ENCODE measurements at regions not wholly inside any gene's neighbourhood (a gene's known extent, or its start where the extent isn't known, plus 50 kb on each side); places are given as distances from the start of the nearest gene placed in this dataset.
"Not testable (repeated sequence)": the region's sequence is repeated elsewhere in the genome, so short reads cannot be mapped to it uniquely, and the experiment has no call there.

DNA sequence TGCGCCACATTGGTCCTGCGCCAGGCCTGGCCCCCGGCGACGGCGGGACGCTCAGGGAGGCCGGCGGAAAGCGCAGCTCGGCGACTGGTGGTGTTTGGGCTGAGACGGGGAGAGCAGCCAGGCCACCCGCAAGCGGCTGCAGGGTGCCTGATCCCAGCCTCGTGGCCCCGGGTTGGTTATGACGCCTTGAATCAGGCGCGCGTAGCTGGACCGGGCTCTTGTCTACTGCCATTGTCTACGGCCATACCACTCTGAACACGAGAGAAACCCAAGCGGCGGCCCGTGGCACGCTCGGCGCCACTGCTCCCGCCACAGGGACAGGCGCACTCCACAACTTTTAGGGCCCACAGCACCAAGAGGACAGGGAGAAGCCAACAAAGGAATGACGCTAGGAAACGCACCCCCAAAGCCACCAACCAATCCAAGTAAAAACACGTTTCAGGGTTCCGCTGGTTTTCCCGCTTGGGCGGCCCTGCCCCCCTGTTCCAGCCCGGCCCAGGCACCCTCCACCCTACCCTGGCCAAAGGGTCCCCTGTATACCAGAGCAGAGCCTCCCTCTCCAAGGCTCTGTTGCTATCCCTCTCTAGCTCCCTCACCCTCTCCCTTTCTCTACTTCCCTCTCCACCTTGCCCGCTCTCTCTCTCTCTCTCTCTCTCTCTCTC, 1849.3 kb upstream of the DEFB115 start (continued):
- TF ChIP-seq NFIC (IDR thresholded peaks at IDR 0.05; ENCODE audit: borderline replicate concordance): no peak
- TF ChIP-seq FOXM1 (IDR thresholded peaks at IDR 0.05; ENCODE audit: low read depth): no peak
- TF ChIP-seq, protein P1, sequence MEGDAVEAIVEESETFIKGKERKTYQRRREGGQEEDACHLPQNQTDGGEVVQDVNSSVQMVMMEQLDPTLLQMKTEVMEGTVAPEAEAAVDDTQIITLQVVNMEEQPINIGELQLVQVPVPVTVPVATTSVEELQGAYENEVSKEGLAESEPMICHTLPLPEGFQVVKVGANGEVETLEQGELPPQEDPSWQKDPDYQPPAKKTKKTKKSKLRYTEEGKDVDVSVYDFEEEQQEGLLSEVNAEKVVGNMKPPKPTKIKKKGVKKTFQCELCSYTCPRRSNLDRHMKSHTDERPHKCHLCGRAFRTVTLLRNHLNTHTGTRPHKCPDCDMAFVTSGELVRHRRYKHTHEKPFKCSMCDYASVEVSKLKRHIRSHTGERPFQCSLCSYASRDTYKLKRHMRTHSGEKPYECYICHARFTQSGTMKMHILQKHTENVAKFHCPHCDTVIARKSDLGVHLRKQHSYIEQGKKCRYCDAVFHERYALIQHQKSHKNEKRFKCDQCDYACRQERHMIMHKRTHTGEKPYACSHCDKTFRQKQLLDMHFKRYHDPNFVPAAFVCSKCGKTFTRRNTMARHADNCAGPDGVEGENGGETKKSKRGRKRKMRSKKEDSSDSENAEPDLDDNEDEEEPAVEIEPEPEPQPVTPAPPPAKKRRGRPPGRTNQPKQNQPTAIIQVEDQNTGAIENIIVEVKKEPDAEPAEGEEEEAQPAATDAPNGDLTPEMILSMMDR (IDR thresholded peaks at IDR 0.05): no peak
- TF ChIP-seq MXI1 (IDR thresholded peaks at IDR 0.05; ENCODE audit: low read depth, low read length): no peak

DNA sequence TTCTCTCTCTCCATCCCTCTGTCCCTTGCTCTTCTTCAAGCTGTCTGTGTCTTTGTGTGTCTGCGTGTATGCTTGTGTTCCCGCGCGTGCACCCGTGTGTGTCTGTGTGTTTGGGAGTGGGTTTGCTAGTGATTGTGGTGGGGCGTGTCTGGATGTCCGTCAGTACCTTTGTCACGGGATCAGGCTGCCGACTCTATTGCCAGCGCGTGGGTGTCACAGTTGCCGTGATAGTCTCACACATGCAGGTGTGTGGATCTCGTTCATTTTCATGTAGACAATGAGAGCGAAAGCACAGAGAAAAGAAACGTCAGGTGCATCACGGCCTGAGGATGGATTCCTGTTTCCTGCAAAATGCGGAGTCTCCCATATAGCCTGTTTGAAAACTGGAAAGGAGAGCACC, 1848.8 kb upstream of the DEFB115 start:
- H3F3A ChIP-seq (replicated peaks; ENCODE audit: insufficient read depth); H2AFZ ChIP-seq (ENCODE audit: low read depth); H3K4me2 ChIP-seq; H3K36me3 ChIP-seq (replicated peaks in 1 of 2; ENCODE audit: control insufficient read depth in 1 of 2, insufficient read depth in 2 of 2, low read length in 1 of 2); H3K79me2 ChIP-seq (ENCODE audit: insufficient read depth); H3K4me1 ChIP-seq (ENCODE audit: control insufficient read depth in 1 of 2, insufficient read depth in 2 of 2, low read depth in 1 of 2, low read length in 1 of 2); H4K20me1 ChIP-seq (ENCODE audit: insufficient read depth); DNase-seq; H3K9me2 ChIP-seq; H3K9ac ChIP-seq; H3K27ac ChIP-seq (ENCODE audit: low read depth in 2 of 2, low read length in 1 of 2); H3K4me3 ChIP-seq (ENCODE audit: low read depth in 2 of 2, low read length in 1 of 2); POLR2A ChIA-PET; H3K9me3 ChIP-seq: not testable (repeated sequence)
- 10% methylated on average over 17 of the region's 17 CpGs for WGBS (ENCODE audit: low lambda C conversion rate)
- peaks cover 53% of the 10 kb centered on the region for H3K27me3 ChIP-seq (ENCODE audit: insufficient read depth)
- CTCF ChIA-PET: interaction anchor here (1.4 kb wide), 1 partner anchor 8 kb away, joined by 4 read pairs; no protein-coding TSS in a partner anchor

DNA sequence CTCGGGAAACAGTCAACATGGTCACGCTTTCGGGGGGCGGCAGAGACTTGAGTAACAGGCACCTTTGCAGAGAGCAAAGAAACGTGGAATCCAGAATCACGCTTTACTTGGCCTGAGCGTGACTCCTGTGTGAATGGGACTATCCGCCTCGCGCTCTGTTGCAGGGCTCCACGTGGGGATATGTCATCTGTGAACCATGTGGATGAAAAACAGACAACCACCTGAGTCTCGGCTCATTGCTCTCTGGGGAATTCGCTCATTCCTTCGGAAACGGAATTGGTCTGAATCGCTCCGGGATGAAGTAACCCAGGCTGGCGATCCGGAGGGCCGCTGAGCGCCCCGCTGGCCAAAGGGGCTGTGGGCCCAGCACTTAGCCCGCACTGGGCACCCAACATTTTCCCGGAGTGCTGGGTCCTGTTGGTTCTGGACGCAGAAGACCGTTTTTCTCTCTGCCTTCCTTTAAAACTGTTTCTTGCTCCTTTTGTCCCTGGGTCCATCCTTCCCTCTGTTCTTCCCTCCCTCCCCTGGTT, 1848.2 kb upstream of the DEFB115 start:
- H3K9me2 ChIP-seq; H4K20me1 ChIP-seq (ENCODE audit: insufficient read depth); H3K4me1 ChIP-seq (ENCODE audit: control insufficient read depth in 1 of 2, insufficient read depth in 2 of 2, low read depth in 1 of 2, low read length in 1 of 2); H3K9ac ChIP-seq; H3K9me3 ChIP-seq; H3K36me3 ChIP-seq (replicated peaks in 1 of 2; ENCODE audit: control insufficient read depth in 1 of 2, insufficient read depth in 2 of 2, low read length in 1 of 2); H3F3A ChIP-seq (replicated peaks; ENCODE audit: insufficient read depth); H3K4me3 ChIP-seq (ENCODE audit: low read depth in 2 of 2, low read length in 1 of 2); CTCF ChIA-PET; H2AFZ ChIP-seq (ENCODE audit: low read depth); H3K4me2 ChIP-seq; H3K79me2 ChIP-seq (ENCODE audit: insufficient read depth); H3K27ac ChIP-seq (ENCODE audit: low read depth in 2 of 2, low read length in 1 of 2); POLR2A ChIA-PET: not testable (repeated sequence)
- H3K27me3 ChIP-seq (ENCODE audit: insufficient read depth): peaks cover 54% of the 10 kb centered on the region
- WGBS (ENCODE audit: low lambda C conversion rate): 8% methylated on average over 26 of the region's 26 CpGs
- peak; percentile 8 for DNase-seq
